Fibroblast of skin of right biceps (primary cell): ENCODE measurements at regions not wholly inside any gene's neighbourhood (a gene's known extent, or its start where the extent isn't known, plus 50 kb on each side); places are given as distances from the start of the nearest gene placed in this dataset.
"Not testable (repeated sequence)": the region's sequence is repeated elsewhere in the genome, so short reads cannot be mapped to it uniquely, and the experiment has no call there.

Experiments used
- DNase-seq: peaks from one replicate; pipeline ENCODE4 v3.0.0-alpha.2; 2013

DNA sequence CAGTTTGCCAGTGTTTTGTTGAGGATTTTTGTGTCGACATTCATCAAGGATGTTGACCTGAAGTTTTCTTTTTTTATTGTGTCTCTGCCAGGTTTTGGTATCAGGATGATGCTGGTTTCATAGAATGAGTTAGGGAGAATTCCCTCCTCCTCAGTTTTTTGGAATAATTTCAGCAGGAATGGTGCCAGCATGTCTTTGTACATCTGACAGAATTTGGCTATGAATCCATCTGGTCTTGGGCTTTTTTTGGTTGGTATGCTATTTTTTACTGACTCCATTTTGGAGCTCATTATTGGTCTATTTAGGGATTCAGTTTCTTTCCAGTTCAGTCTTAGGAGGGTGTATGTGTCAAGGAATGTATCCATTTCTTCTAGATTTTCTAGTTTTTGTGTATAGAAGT lies 320.0 kb upstream of the PPP2R3A start:
- no peak for DNase-seq

DNA sequence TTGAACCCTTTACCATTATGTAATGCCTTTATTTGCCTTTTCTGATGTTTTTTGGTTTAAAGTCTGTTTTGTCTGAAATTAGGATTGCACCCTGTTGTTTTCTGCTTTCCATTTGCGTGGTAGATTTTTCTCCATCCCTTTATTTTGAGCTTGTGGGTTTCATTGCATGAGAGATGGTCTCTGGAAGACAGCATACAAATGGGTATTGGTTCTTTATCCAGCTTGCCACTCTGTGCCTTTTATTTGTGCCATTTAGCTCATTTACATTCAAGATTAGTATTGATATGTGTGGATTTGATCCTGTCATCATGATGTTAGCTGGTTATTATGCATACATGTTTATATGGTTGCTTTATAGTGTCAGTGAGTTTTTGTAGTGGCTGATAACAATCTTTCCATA lies 318.7 kb upstream of the PPP2R3A start:
- no peak for DNase-seq

DNA sequence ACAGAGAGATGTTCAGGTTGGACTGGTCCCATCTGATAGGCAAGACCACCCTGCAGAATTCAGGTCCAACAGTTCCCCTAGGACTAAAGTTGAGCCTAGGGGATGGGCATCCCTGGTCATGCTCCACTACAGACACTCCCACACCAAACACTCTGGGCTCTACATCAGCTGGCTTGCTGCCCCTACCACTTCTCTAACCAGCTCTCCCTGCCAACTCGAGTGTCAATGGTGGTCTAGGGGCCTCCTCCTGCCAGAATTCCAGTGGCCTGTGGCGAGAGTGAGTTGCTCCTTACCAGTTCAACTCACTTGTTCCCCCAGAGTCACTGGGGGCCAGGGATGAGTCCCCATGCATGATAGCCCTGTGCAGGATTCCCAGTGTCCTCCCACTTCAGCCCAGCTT lies 316.2 kb upstream of the PPP2R3A start:
- DNase-seq: no peak

DNA sequence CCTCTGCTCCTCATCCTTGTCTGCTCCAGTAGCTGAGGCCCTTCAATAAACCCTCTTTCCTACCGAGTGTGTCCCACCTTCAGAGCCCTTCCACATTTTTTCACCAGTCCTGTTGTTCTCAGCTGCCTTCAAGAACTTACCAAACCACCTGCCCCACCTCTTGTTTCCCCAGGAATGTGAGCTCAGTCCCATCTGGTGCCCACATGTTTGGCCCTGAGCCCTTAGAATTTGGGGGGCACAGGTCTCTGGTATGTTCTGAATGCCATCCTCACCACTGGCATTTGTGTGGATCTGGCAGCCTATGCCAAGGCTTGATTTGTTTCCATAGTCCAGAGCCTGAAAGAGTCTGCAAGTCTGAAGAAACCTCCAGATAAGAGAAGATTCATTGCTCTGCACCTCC lies 315.2 kb upstream of the PPP2R3A start:
- DNase-seq: no peak

DNA sequence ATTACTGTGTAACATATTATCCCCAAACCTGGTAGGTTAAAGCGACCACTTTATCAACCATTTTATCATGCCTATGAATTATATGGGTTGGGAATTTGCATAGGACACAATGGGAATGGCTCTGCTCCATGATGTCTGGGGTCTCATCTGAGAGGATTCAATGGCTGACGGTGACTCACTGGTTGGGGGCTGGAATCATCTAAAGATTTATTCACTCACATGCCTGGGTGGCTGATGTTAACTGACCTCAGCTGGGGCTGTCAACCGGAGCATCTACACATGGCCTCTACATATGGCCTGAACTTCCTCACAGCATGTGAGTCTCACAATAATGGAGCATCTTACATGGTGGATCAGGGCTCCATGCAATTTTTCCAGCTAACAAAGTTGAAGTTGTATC lies 313.1 kb upstream of the PPP2R3A start:
- no peak for DNase-seq

DNA sequence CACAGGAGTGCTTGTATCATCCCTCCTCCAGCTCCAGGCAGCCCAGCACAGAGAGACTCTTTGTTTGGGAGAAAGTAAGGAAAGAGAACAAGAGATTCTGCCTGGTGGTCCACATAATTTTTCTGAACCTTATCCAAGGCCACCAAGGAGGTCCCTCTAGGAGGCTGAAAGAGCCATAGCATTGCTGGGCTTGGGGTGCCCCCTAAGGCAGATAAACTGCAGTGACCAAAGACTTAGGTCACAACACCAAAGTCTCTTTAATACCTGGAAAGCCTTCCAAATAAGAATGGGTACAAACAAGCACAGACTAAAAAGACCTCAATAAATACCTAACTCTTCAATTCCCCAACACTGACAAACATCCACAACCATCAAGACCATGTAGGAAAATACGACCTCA lies 310.2 kb upstream of the PPP2R3A start:
- no peak for DNase-seq

DNA sequence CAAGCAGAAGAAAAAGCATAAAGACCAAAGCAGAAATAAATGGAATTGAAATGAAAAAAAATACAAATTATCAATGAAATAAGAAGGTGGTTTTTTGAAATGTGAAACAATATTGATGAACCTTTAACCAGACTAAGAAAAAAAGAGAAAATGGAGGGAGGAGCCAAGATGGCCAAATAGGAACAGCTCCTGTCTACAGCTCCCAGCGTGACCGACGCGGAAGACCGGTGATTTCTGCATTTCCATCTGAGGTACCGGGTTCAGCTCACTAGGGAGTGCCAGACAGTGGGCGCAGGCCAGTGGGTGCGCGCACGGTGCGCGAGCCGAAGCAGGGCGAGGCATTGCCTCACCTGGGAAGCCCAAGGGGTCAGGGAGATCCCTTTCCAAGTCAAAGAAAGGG lies 307.1 kb upstream of the PPP2R3A start:
- DNase-seq: not testable (repeated sequence)

DNA sequence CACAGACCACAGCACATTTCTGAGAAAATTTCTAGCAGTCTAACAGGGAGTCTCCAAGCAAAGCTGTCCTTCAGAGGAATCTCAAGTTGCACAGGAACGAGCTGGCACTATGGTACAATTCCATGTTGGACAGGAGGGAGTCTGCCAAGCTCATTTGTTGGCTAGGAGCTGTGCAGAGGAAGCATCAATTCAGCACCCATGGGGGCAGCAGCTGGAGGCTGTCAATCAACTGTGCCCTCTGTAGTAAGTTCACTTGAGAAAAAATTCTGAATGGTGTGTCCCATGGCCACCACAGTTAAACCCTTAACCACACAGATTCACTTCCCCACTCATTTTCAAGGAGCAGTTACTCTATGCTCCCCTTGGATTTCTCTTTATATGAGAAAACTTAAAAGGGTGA lies 298.5 kb upstream of the PPP2R3A start:
- DNase-seq: no peak

DNA sequence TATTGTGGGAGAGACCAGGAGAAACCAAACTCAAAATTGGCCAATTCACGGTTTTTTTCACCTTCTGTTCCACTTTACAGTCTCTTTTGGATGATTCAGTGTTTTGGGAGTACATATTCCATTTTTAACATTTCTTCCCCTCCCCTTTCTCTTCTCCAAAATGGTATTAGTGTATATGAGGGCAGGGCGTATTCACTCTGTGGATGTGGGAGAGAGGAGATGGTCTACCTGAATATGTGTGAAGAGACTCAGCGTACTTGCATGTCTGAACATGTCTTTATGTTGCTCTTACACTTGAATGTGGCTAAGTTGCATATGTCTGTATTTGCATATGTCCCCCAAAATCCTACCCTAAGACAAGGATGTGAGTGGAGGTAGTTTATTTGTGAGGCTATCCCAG lies 291.0 kb upstream of the PPP2R3A start:
- no peak for DNase-seq

DNA sequence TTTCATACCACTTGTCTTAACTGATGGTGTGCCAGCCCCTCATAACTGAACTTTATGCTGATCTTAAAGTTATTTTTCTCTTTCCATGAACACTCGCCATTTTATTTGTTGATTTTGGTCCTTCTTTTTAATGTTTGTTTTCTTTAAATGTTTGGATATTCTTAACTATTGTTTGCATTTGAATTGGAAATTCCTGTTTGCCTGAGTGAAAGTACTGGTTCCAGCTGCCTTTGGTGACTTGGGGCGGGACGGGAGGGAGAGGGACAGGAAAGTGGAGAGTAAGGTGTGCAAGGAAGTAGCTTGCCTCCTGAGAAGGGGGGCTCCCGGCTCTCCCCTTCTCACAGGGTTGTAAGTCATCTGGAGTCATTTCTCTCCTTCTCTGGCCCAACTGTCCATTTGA lies 287.1 kb upstream of the PPP2R3A start:
- no peak for DNase-seq

DNA sequence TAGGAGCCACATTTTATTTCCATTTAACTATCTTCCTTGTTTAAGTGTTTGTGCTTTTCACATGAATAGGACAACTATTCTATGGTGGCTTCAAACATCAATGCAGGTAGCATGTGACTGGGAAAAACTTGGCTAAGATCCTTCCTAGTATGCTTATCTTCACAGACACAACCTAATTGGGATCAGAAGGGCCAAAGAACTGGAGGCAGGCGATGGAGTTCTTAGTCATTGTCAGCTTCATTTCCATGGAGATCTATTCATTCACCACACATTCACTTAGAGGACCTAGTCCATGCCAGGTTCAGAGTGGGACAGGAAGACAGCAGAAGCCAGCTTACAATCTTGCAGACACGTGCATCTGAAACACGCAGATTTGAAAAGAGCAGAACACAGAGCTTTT lies 277.5 kb upstream of the PPP2R3A start:
- DNase-seq: no peak

DNA sequence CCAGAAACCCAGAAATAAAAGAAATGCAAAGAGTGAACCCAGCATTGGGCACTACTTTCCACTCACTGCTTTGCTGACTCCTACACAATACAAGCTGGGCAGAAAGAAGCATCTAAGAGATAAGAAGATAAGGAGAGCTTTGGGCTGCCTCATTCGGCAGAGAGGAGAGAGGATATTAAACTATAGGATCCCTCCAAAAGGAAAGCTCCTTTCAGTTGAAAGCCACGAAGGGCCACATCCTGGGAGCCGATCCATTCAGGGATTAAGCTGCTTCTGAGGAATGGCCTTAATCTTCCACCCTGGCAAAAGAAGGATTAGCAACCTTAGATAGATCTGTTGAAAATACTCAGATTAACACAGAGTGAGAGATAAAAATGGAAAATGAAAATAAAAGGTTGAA lies 274.9 kb upstream of the PPP2R3A start:
- DNase-seq: no peak

DNA sequence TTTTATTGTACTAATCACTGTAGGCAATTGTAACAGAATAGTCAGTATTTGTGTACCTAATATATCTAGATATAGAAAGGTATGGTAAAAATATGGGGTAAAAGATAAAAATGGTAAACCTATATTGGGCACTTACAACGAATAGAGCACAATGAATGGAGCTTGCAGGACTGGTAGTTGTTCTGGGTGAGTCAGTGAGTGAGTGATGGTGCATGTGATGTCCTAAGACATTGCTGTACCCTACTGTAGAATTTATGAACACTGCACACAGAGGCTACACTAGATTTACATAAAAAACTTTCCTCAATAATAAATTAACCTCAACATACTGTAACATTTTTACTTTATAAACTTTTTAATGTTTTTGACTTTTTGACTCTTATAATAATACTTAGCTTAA lies 274.3 kb upstream of the PPP2R3A start:
- no peak for DNase-seq

DNA sequence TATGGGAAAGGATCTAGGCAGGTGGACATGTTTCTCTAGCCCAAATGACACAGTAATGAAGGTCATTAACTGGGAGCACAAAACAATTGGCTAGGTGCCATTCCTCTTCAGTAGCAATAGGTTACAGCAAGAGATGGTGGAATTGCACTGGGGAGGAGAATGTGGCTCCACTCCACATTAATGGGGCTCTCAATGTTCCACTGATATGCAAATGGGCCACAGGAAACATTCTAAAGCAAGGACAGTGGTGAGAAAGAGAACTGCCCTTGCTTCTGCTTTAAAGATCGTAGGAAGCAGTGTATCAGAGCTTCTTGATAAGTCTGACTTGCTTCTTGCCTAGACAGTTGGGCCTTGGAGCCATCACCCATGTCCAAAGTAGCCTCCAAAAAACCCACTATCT lies 271.4 kb upstream of the PPP2R3A start:
- DNase-seq: no peak

DNA sequence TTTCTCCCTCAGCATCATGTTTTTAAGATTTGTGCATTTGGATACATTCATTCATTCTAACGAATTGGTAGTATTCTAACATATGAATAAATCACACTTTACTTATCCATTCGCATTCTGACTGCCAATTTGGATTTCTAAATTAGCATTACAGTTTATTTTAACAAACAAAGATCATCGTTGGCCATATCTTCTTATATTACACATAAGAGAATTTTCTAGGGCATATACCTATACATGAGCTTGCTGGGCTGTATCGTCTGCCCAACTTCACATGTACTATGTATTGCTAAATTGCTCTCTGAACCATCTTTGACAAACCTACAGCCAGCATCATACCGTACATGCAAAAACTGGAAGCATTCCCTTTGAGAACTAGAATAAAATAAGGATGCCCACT lies 265.8 kb upstream of the PPP2R3A start:
- no peak for DNase-seq

DNA sequence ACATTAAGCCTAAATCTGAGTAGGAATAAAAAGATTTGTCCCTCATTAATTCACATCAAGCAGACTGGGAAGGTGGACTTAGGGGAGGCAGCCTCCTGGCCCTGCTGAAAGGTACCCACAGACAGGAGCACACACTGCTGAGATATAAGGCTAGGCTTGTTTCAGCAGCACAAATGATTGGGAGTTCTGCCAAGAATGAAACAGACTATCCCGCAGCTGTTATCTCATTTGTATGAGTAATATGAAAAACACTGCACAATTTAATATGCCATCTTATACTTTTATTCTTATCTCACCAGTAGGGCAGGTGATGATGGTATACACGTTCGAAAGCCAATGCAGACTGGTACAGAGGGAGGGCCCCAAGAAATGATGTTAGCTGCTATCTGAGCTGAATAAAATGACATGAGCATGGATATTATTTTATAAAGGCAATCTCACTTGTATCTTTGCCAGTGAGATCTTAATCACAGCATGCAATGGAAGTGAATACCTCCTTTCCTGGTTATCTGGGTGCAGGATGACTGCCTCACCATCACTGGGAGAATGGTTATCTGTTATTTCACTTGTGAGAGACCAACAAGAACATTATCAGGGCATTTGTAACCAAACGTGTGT lies 258.7 kb upstream of the PPP2R3A start:
- DNase-seq: peak; percentile 2

DNA sequence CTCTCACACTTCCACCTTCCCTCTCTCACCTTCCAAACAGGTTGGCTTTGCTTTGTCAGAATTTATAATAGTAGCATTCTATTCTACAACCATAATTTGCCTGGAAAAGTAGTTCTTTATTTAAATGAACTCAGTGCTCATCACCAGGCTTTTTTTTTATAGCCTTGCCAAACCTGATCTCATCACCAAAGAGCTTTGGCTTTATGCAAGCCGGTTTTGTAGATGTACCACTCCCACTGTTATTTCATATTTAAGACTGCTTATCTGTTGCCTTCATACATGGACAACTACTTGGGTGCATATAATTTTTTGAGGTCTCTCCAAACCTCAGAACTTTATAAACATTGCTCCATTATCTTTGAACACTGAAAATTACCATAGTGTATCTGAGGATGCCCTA lies 246.1 kb upstream of the PPP2R3A start:
- no peak for DNase-seq

DNA sequence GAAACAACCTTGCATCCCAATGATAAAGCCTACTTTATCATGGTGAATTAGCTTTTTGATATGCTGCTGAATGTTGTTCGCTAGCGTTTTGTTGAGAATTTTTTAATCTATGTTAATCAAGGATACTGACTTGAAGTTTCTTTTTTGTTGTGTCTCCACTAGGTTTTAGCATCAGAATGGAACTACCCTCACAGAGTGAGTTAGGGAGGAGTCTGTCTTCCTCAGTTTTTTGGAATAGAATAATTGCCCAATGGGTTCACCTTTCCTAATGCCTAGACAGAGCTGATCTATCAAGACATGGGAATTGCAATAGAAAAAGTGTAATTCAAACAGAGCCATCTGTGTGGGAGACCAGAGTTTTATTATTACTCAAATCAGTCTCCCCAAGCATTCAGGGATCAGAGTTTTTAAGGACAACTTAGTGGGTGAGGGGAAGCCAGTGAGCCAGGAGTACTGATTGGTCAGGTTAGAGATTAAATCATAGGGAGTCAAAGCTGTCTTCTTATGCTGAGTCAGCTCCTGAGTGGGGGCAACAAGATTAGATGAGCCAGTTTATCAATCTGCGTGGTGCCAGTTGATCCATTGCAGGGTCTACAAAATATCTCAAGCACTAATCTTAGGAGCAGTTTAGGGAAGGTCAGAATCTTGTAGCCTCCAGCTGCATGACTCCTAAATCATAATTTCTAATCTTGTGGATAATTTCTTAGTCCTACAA lies 237.4 kb upstream of the PPP2R3A start:
- DNase-seq: no peak

DNA sequence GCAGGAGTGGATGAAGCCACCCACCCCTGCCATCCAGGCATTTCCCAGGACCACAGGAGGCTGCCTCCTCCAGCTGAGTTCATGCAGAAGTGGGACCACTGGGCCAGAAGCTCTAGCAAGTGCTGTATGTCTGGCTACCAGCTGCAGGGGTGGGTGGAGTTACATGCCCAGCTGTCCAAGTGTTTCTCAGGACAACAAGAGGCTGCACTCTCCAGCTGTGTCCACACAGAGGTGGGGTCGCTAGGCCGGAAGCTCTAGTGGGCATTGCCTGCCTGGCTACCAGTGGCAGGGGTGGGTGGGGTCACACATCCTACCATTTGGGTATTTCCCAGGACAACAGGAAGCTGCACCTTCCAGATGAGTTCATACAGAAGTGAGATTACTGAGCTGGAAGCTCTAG lies 234.0 kb upstream of the PPP2R3A start:
- no peak for DNase-seq

DNA sequence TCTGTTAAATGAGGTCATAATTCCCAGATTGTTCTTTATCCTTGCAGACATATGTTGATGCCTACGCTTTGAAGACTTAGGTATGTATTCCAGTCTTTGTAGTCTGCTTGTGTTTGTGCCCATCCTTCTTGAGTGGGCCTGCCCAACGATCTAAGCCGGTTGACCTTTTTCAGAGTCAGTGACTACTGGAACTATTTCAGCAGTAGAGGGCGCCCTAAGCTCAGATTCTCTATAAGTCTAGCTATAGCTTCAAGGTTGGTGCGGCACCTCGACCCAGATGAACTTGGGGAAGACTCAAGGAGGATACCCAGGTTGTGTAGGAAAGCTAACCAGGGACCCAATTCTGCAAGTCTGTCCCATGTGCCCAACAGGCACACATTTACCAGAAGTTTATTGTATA lies 228.8 kb upstream of the PPP2R3A start:
- DNase-seq: peak; percentile 2

DNA sequence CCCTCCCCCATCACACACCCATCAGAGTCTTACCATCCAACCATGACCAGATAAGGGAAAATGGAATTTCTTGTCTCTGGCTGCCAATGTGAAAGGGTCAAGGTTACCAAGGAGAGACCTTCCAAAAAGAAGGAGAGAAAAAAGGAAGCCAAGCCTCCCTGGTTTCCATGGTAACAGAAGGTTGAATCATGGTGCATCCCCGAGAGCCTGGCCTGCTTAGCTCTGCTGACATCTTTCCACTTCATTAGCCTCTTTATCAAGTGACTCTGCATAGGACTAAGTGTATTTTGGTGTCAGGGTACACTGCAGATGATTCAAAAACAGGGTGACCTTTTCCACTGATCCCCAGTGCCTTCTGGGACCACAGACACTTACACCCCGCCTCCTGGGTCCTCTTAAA lies 225.7 kb upstream of the PPP2R3A start:
- DNase-seq: no peak

DNA sequence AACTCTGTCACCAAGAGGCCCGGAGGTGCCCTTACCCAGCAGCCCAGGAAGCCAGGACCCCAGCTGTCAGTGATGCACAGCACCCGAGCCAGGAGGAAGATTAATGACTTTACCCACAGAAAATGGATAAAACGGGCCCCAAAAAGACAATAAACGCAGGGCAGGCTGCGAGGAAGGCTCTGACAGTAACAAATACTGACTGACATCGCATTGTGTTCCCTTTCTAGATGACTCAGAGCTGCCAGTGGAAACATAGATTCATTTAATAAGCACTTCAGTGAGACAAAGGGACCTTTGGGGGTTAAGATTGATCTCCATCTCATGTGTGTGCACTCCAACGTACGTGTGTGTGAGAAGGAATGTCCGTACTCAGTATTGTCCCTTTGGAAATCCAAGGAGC lies 225.3 kb upstream of the PPP2R3A start:
- DNase-seq: no peak

DNA sequence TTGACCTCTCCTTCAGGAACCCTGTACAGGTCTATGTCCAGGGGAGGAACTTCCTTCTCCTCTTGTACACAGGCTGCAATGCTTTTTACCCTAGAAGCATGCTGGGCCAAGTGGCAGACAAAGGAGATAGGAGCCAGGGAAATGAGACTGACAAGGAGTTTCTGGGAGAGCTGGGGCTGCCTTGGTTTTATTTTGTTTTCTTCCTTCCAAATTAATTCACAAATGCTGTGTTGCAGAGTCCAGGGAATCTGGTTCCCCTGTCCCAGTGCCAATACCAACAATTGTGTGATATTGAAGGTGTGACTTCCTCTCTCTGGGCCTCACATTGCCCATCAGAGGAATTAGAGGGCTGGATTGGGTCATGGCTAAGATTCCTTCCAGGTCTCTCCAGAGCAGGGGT lies 224.8 kb upstream of the PPP2R3A start:
- DNase-seq: no peak

DNA sequence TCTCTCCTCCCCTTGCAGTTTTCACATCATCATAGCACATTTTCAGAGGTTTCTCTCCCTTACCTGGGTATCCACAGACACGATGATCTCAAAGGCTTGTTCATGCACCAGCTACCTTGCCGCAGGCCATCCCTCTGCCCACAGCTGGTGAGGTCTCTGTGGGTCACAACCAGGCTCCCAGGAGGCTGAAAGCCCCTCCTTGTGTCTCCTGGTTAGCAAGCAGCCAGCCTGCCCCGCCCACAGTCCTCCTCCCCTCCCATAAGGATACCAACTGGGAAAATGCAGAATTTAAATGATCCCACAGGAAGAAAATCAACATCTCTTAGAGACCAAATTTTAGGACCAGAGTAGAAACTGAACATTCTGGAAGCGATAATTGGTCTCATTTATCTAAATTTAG lies 213.5 kb upstream of the PPP2R3A start:
- DNase-seq: no peak

DNA sequence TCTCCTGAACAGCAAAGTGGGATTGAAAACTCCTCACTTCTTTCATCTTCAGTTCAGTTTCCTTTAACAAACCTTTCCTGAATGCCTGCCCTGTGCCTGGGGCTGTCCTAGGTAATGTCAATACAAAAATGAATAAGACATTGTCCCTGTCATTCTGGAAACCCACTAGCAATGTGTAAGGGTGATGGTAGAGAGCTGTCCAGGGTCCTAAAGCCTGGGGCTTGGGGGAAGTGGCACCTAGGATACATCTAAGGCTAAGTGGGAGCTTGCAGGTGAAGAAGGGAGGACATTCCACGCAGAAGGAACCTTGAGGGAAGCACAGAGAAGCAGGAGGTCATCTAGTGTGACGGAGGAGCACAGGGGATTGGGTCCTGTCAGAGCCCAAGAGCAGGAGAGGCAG lies 212.7 kb upstream of the PPP2R3A start:
- DNase-seq: peak; percentile 10
